ENCODE measurements at regions not wholly inside any gene's neighbourhood (a gene's known extent, or its start where the extent isn't known, plus 50 kb on each side); places are given as distances from the start of the nearest gene placed in this dataset.

DNA sequence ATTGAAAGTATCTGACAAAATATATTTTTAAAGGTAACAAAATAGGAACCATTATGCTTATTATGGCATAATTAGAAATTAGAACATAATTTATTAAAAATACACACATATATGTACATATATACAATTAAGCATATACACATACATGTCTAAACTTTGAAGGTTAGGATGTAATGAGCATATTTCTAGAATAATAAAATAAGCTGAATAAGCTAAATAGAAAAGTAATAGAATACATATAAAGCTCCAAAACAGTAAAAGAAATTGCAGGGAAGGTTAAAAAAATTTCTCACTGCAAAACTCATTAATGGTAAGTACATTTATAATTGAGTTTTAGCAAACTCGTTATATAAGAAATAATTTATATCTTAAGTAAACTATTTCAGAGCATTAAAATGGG is 1561.5 kb upstream of the ZEB2 start:
- POLR2A ChIA-PET = no interaction called here
- TF ChIP-seq CTCF (IDR thresholded peaks at IDR 0.05) = no peak
- TF ChIP-seq EZH2 (IDR thresholded peaks at IDR 0.05; ENCODE audit: borderline replicate concordance, insufficient read depth, low read depth, low read length, poor library complexity, severe bottlenecking) = no peak
- no peak for ATAC-seq (ENCODE audit: low read depth)

GRCh38 chr2:146080925-146081324 is 1561.0 kb upstream of the ZEB2 start:
- no peak overlapping the region for H3K4me3 ChIP-seq (ENCODE audit: control extremely low read depth in 1 of 5, extremely low read depth in 1 of 5, insufficient read depth in 1 of 5, low read depth in 2 of 5, low read length in 4 of 5)
- TF ChIP-seq CTCF (IDR thresholded peaks at IDR 0.05) (no peak), EZH2 (IDR thresholded peaks at IDR 0.05; ENCODE audit: borderline replicate concordance, insufficient read depth, low read depth, low read length, poor library complexity, severe bottlenecking) (no peak)
- H3K9me3 Mint-ChIP-seq (ENCODE audit: insufficient read depth) = no peaks in the 10 kb centered on the region
- no peaks in the 10 kb centered on the region for H3K27me3 ChIP-seq (replicated peaks in 1 of 4; ENCODE audit: control extremely low read depth in 1 of 4, control insufficient read depth in 3 of 4, insufficient read depth in 4 of 4, low read length in 3 of 4)
- H3K4me2 ChIP-seq (replicated peaks; ENCODE audit: low read depth, low read length, poor library complexity, severe bottlenecking) = no peak overlapping the region
- H3K4me1 ChIP-seq (ENCODE audit: control insufficient read depth in 2 of 2, insufficient read depth in 2 of 2, low read length in 2 of 2) = no peaks in the 10 kb centered on the region
- H4K20me1 ChIP-seq (ENCODE audit: control insufficient read depth, insufficient read depth, low read length, poor library complexity, severe bottlenecking) = no peaks in the 10 kb centered on the region
- ChIA-PET POLR2A (no interaction called here), CTCF (no interaction called here)
- H3K4me3 Mint-ChIP-seq = no peak overlapping the region
- DNase-seq = no peak
- ATAC-seq (ENCODE audit: low read depth) = no peak
- H3K27me3 Mint-ChIP-seq = no peaks in the 10 kb centered on the region
- H3K36me3 ChIP-seq (replicated peaks in 1 of 2; ENCODE audit: control extremely low read depth in 1 of 2, control insufficient read depth in 1 of 2, extremely low read depth in 1 of 2, insufficient read depth in 2 of 2, low read length in 1 of 2) = no peaks in the 10 kb centered on the region
- intact Hi-C loops (cut with micrococcal nuclease) = no loop called here
- peaks cover 0 to 1% (median 0%) of the 10 kb centered on the region in 3 donors for H3K9me3 ChIP-seq (ENCODE audit: control extremely low read depth in 1 of 3, control insufficient read depth in 2 of 3, insufficient read depth in 1 of 3, low read length in 2 of 3)
- no peak overlapping the region for H3K9ac ChIP-seq (ENCODE audit: low read length)
- no peak overlapping the region for H3K27ac ChIP-seq (ENCODE audit: low read length in 2 of 2)
- no CpG with 5 or more reads among the region's 2 CpGs for WGBS (ENCODE audit: insufficient coverage)
- H3K79me2 ChIP-seq (ENCODE audit: control insufficient read depth, insufficient read depth, low read length) = no peaks in the 10 kb centered on the region
- H3K4me1 Mint-ChIP-seq = no peaks in the 10 kb centered on the region
- no peak overlapping the region for H3K27ac Mint-ChIP-seq
- no peak overlapping the region for H2AFZ ChIP-seq (ENCODE audit: insufficient read depth, low read depth, low read length, poor library complexity, severe bottlenecking)

More for the DNA sequence above, 1561.5 kb upstream of the ZEB2 start:
- no CpG with 5 or more reads among the region's 1 CpG for WGBS (ENCODE audit: insufficient coverage)
- Mint-ChIP-seq H3K4me3 (no peak overlapping the region), H3K9me3 (ENCODE audit: insufficient read depth) (no peaks in the 10 kb centered on the region), H3K4me1 (no peaks in the 10 kb centered on the region), H3K27me3 (no peaks in the 10 kb centered on the region), H3K27ac (no peak overlapping the region)
- no peaks in the 10 kb centered on the region for H4K20me1 ChIP-seq (ENCODE audit: control insufficient read depth, insufficient read depth, low read length, poor library complexity, severe bottlenecking)
- DNase-seq = no peak
- H3K4me1 ChIP-seq (ENCODE audit: control insufficient read depth in 2 of 2, insufficient read depth in 2 of 2, low read length in 2 of 2) = no peaks in the 10 kb centered on the region
- no peak overlapping the region for H3K4me3 ChIP-seq (ENCODE audit: control extremely low read depth in 1 of 5, extremely low read depth in 1 of 5, insufficient read depth in 1 of 5, low read depth in 2 of 5, low read length in 4 of 5)
- H3K4me2 ChIP-seq (replicated peaks; ENCODE audit: low read depth, low read length, poor library complexity, severe bottlenecking) = no peak overlapping the region
- intact Hi-C loops (cut with micrococcal nuclease) = no loop called here
- H3K36me3 ChIP-seq (replicated peaks in 1 of 2; ENCODE audit: control extremely low read depth in 1 of 2, control insufficient read depth in 1 of 2, extremely low read depth in 1 of 2, insufficient read depth in 2 of 2, low read length in 1 of 2) = no peaks in the 10 kb centered on the region
- H3K27me3 ChIP-seq (replicated peaks in 1 of 4; ENCODE audit: control extremely low read depth in 1 of 4, control insufficient read depth in 3 of 4, insufficient read depth in 4 of 4, low read length in 3 of 4) = no peaks in the 10 kb centered on the region
- H3K9me3 ChIP-seq (ENCODE audit: control extremely low read depth in 1 of 3, control insufficient read depth in 2 of 3, insufficient read depth in 1 of 3, low read length in 2 of 3) = peaks cover 0 to 1% (median 0%) of the 10 kb centered on the region in 3 donors
- no peak overlapping the region for H3K9ac ChIP-seq (ENCODE audit: low read length)
- no peak overlapping the region for H3K27ac ChIP-seq (ENCODE audit: low read length in 2 of 2)
- no peak overlapping the region for H2AFZ ChIP-seq (ENCODE audit: insufficient read depth, low read depth, low read length, poor library complexity, severe bottlenecking)
- H3K79me2 ChIP-seq (ENCODE audit: control insufficient read depth, insufficient read depth, low read length) = no peaks in the 10 kb centered on the region
- CTCF ChIA-PET = no interaction called here
